Stimulated activated CD8-positive, alpha-beta memory T cell treated with anti-CD3 and anti-CD28 coated beads, Interleukin-12 subunit alpha, Interleukin-12 subunit beta, amount 100 ng/mL, for 4 hours (primary cell): ENCODE measurements at regions not wholly inside any gene's neighbourhood (a gene's known extent, or its start where the extent isn't known, plus 50 kb on each side); places are given as distances from the start of the nearest gene placed in this dataset.
"Not testable (repeated sequence)": the region's sequence is repeated elsewhere in the genome, so short reads cannot be mapped to it uniquely, and the experiment has no call there.

Experiments
- DNase-seq: peaks from one replicate; pipeline ENCODE4 v3.0.0-alpha.2; 2020; ENCODE audit warnings: low read depth

GRCh38 chr1:194809665-194810064, 1623.3 kb upstream of the B3GALT2 start:
- no peak for DNase-seq

GRCh38 chr1:194809215-194809614, 1622.8 kb upstream of the B3GALT2 start:
- no peak for DNase-seq

DNA sequence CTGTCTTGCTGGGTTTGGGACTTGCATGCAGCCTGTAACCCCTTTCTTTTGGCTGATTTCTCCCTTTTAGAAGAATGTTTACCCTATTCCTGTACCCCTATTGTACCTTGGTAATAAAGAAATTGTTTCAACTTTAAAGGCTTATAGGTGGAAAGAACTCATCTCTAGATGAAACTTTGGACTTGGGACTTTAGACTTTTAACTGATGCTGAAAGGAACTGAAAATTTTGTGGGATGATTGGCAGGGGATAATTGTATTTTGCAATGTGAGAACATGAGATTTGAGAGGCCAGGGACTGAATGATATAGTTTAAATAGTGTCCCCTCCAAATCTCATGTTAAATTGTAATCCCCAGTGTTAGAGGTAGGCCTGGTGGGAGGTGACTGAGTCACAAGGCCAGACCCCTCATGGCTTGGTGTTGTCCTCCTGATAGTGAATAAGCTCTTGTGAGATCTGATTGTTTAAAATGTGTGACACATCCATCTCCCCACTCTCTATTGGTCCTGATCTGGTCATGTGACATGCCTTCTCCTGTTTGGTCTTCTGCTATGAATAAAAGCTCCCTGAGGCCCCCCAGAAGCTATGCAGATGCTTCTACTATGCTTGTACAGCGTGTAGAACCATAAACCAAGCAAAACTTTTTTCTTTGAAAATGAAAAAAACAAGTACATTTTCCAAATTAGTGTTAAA, 1621.3 kb upstream of the B3GALT2 start:
- no peak for DNase-seq

DNA sequence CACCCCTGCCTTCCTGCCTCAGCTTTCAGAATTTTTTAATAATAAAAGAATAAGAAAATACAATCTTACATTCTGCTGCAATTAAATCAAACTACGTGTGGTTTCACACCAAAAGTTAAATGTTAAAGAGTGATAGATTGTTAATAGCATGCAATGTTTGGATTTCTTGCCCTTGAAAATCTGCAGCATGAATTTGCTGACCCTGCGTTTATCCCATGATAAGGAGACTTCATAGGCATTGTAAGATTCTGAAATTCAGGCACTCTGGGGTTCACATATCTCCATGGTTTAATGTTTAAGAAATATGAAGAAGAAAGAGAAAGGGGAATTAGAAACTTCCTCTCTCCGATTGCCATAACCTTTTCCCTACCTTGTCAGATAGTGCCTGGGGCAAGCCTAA, 1616.2 kb upstream of the B3GALT2 start:
- DNase-seq, result no peak

DNA sequence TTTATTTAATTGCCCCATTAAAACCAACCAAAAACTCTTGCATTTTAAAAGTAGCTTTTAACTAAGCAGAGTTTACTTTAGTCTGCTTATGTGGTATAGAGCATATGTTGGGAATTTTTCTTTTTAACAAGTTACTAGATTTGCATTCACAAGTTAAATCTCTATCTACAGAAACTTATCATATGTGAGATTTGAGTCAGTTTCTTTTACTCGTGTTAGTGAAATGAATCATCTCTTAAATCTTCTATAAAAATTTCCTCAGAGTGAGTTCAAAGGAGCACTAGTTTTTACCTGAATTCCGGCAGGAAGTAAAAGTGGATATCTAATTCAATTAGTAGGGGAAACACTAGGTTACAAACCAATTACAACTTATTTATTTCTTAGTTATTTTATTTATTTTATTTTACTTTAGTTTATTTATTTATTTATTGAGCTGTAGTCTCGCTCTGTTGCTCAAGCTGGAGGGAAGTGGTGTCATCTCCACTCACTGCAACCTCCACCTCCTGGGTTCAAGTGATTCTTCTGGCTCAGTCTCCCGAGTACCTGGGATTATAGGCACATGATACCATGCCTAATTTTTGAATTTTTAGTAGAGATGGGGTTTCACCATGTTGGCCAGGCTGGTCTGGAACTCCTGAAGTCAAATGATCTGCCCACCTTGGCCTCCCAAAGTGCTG, 1609.6 kb upstream of the B3GALT2 start:
- no peak for DNase-seq

DNA sequence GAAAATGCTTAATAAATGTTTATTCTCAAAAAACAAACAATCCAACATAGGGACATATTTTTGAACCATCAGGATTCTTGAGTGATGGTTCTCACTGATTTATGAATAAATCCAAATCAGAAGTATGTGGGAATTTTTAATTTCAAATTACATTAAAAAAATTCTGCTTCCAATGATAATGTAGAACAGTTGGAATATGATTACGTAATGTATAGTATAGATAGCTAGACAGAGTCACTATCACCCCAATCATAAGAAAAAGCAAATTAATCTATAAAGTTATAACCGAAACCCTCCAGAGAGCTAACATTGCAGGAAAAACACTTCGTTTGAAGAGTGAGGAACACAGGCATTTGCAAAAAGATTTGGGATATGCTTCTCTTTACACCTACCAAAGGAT, 1600.6 kb upstream of the B3GALT2 start:
- DNase-seq, result no peak

DNA sequence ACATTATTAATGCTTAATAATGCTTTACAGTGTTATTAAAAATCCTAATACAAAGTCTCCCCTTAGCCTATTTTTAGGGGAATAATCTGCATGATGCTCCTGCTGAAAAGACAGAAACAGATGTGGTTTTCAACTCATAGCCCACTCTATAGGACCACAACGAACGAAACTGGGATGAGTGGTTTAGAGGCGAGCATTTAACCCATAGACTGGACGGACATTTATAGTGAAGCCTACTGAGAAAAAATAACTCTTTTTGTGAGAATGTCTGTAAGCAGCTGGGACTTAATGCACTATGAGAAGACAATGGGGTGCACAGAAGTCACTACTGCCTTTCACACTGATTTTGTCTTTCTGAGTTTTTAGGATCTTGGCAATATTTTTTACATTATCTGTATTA, 1599.6 kb upstream of the B3GALT2 start:
- no peak for DNase-seq

DNA sequence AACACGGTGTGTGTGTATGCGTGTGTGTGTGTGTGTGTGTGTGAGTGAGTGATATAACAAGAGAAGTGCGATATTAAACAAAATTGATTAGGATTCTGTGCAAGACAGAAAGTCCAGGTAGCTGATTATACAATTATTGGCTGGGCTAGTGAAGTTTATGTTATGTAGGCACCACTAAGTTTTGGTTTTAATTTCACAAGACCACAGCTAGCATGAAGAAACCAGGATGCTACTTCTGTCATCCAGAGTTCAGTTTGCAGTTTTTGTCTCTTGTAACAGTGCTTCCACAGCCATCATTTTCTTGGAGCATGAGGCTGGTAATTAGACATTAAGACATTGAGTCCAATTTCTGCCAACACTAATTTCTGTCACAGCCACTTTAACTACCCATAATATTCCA, 1590.2 kb upstream of the B3GALT2 start:
- DNase-seq, result no peak

DNA sequence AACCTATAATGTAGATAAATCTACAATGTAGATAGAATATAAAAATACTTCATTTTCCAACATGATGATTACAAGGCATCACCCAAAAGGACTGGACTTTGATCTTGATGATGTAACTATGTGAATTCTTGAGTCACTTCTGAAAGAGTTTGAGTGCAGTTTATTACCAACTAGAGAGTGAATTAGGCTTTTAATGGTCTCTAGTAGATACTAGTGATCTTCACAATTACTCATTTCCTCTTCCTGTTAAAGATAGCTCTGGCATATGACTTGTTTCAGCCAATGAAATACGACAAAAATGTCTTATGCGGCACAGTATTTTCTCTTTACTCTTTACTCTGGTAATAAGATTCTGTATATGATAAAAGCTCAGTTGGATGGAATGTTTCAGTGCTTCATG, 1588.1 kb upstream of the B3GALT2 start:
- DNase-seq, result no peak

DNA sequence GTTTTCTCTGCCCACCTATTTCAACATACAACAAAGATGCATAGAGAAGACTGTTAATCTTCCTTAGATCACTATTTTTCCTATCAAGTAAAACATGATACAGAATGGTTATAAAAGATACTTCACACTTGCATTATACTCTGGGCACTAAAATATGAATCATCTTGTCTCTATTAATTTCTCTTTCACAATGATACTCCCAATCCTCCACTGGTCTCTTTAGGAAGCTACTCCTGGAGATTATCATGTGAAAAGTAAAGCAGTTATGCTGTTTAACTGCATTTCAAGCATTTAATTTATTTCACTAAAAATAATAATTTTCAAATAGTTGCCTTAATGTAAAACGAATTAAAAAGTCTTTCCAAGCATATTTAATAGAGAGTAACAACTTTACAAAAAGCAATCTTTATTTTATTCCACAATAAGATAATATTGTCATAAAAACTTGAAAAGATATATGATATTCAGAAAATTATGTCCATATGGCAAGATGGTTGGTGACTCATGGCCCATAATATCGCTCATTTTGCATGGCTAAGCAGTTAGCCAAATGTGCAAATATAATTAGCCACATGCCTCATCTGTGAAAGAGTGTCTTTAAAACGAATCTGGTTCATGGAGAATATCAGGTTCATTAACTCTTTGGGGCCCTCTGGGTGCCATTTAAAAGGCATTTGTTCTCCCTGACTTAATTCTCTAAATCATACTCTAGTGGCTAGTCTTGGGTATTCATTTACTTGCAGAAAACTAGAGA, 1569.0 kb upstream of the B3GALT2 start:
- DNase-seq, result no peak

DNA sequence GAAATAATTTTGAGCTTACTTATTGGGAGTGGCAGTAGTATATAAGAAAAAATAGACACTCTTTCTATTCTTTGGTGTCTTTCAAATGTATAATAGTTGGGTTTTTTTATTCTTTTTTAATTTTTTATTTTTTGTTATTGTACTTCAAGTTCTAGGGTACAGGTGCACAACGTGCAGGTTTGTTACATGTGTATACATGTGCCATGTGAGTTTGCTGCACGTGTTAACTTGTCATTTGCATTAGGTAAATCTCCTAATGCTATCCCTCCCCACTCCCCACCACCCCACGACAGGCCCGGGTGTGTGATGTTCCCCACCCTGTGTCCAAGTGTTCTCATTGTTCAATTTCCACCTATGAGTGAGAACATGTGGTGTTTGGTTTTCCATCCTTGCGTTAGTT, 1552.4 kb upstream of the B3GALT2 start:
- not testable (repeated sequence) for DNase-seq

DNA sequence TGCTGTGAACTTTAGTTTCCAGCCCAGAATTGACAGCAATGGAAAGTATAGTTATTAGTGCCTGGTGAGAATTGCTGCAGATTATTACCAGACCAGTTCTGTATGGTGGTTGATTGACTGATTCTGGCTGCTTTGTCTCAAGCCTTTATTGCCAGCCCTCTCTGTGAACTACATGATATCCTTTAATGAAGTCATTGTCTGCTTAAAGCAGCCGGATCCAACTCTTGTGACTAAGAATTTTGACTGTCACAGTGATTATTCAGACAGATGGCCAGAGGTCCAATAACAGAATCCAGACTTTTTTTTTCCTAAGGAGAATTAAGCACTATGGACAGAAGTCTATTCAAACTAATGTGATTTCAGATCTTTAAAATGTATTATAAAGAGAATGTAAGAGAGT, 1548.6 kb upstream of the B3GALT2 start:
- no peak for DNase-seq

DNA sequence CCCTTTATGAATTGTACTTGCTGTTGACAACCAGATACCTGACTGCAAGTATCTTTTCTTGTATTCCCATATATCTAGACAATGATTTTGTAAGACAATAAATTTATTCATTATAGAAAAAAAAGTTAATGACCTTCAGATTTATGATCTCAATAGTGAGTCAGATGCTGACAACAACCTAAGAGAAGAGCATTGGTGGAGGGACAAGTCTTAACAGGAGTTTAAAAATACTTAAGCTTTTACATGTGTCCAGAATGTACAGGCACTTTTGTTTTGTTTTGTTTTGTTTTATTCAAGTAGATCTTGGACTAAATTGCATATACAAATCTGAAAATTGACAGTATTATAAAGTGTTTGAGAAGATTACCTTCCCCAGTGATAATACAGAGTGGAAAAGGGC, 1544.6 kb upstream of the B3GALT2 start:
- DNase-seq, result no peak

DNA sequence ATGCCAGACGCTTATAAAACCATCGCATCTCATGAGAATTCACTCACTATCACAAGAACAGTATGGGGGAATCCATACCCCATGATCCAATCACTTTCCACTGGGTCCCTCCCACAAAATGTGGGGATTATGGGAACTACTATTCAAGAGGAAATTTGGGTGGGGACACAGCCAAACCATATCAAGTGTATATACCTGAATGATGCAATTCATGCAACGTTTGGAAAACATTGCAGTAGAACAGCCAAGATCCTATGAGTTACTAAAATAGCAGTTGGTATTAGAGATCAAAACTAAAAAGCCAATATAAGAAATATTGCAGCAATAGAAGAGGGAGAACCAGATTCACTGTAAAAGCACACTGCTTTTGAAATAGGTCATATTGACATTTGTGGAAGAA, 1543.9 kb upstream of the B3GALT2 start:
- DNase-seq, result no peak

- no peak for DNase-seq
These were observed 1536.7 kb upstream of the B3GALT2 start for GRCh38 chr1:194723067-194723466.

GRCh38 chr1:194717941-194718340, 1531.5 kb upstream of the B3GALT2 start:
- no peak for DNase-seq

- DNase-seq, result no peak
These were observed 1530.9 kb upstream of the B3GALT2 start for GRCh38 chr1:194717334-194717733.

DNA sequence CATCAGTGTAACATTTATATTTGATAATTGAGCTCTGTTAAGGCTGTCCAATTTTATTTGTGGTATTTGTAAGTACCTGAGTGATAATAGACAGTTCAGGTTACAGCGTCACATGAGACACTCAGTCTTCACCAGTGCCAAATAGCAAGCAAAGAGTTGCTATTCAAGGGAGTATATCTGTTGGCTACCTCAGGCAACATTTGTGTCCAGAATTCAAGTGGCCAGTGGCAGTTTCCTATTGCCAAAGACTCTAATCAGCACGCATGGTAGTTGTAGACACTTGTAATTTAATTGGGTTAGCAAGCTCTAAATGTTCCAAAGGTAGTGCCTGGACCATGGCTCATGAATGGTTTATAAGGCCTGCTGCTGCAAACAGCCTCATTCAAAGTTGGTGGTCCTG, 1524.3 kb upstream of the B3GALT2 start:
- DNase-seq, result no peak

DNA sequence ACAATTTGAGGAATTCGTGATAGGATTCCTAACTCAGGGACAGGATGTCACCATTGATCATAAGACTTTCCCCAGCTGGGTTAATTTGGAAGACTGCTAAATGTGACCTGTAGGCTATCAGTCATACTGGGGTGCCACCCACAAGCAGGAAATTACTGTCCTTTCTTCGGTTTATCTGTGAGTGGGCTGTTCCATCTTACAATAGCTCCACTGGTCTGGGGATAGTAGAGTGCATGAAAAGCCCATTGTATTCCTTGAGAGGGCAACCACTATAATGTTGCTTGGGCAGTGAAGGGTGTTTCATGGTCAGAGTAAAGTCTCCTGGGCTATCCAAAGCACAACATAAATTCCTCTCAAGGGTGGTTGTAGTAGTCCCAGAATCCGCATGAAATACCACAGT, 1523.0 kb upstream of the B3GALT2 start:
- DNase-seq, result no peak

- DNase-seq, result no peak
These were observed 1520.7 kb upstream of the B3GALT2 start for GRCh38 chr1:194707074-194707473.

DNA sequence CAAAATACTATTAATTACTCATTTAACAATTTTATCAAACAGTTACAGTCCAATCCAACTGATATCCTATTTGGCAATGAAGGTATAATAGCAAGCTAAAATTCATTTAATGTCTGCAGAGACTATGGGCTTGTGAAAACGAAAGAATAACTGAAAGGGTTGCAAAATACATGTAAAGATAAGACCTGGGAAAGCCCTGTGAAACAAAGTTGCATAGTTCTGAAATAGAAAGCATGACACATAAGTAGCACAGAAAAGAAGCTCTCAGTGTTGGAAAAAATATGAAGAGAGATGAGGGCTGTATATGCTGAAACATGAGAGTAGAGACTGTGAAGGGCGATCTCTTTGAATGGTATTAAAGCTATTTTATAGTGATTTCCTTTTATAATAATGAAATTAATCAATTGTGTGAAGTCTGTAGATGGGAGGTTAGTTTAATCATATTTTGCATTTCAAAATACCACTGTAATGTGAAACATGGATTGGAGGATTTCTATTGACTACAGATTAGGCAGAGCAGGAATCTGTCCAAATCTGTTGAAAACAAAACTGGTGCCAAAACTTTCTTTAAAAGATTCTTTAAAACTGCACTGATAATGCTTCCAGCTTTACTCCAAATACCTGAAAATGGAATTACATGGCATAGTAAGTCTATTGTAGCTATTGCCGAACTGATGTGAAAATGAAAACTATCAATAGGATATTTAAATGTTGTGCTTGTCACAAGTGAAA, 1518.9 kb upstream of the B3GALT2 start:
- DNase-seq, result no peak

DNA sequence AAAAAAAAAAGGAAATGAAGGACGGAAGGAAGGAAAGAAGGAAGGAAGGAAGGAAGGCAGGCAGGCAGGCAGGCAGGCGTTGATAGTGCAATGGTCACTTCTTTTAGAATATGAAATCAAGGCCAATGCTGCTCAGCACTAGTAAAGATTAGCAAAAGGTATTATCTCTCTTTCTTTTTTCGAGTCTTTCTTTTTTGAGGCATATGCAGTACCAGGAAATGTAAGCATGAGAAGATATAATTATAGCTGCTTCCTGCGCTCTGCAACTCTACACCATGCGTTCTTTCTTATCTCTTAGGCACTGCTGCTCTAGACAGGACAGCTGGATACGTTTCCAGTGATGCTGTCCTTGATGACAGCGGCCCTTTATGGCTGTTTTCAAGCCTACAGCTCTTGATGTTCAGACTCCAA, 1512.5 kb upstream of the B3GALT2 start:
- no peak for DNase-seq

DNA sequence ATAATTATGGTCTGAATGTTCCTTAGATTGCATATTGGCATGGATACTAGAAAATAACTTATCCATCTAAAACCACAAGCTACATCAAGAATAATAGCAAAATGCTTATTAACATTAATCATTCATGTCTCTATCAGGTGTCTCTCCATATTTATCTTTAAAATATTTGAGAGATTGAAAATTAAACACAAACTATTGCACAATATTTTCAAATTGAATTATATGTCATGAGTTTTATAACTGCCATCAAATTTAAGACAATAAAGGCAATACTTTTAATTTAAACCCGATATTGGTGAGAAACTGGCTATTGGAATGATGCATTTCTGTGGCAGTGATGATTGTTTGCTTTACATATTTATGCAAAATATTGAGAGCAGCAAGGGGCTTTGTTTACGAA, 1506.8 kb upstream of the B3GALT2 start:
- no peak for DNase-seq
